GM21390 (cell line): ENCODE measurements at regions not wholly inside any gene's neighbourhood (a gene's known extent, or its start where the extent isn't known, plus 50 kb on each side); places are given as distances from the start of the nearest gene placed in this dataset.
A peak's percentile ranks its signal among the peaks of the same experiment; 100 is the strongest.
"Not testable (repeated sequence)": the region's sequence is repeated elsewhere in the genome, so short reads cannot be mapped to it uniquely, and the experiment has no call there.

ENCODE experiments used
- ATAC-seq: cut with Tn5 transposase; IDR thresholded peaks from one replicate; pipeline ENCODE4 v1.9.1; 2021; ENCODE audit not compliant: unreplicated experiment

GRCh38 chrX:22758807-22759481, 240.8 kb upstream of the DDX53 start:
- ATAC-seq, result peak; percentile 90

DNA sequence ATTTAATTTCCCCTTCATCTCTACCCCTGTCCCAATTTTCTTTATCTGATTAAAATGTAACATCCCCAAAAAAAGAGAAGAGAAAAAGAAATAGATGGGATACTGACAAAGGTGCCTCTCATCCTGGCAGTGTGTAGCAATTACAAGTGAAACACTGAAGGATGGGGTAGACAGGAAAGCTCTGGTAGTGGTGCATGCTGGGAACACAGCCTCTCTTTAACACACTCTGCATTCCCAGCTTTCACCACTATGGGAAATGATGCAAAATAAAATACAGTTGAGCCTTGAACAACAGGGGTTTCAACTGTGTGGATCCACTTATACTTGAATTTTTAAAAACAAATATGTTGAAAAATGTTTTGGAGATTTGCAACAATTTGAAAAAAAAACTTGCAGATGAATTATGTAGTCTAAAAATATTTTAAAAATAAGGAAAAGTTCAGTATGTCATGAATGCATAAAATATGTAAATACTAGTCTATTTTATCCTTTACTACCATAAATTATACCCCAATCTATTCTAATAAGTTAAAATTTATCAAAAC, 239.2 kb upstream of the DDX53 start:
- ATAC-seq, result no peak

DNA sequence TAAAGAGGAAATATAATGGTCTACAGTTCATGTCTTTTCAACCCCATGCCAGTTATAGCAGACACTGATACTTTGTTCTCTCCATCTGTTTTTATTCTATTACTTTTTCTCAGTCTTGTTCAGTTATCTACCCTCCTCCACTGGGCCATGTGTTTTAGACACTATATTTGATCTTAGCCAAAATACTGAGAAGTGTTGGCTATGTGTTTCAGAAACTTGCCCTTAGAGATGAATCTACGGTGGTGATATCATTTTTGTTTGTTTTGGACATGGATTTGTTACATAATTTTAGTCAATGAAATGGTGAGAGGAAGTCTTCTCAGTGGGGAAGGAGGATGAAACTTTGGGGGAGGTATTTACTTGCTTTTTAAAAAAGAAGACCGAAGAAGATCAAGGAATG, 211.5 kb upstream of the DDX53 start:
- no peak for ATAC-seq

DNA sequence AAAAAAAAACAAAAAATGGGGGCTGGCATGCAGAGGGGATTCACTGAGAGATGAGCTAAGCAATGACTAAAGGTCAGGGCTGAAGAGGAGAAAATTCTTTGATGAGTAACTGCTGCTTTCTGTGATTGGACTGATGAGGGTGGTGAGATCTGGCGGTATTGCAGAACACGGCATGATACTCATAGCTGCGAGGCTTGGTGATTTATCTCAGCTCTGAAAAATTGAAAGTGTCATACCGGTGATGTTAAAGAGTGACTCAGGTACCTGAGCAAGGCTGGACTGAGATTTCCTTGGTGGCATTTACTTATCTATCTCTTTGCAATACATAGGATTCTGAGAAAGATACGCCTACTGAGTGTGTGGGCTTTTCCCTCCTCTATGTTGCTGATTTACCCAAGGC, 204.1 kb upstream of the DDX53 start:
- ATAC-seq, result no peak

GRCh38 chrX:22800360-22800759, 199.4 kb upstream of the DDX53 start:
- no peak for ATAC-seq

- ATAC-seq, result no peak
Measured at GRCh38 chrX:22800806-22801205, 199.0 kb upstream of the DDX53 start.

GRCh38 chrX:22803353-22803752, 196.4 kb upstream of the DDX53 start:
- ATAC-seq, result peak; percentile 70

- no peak for ATAC-seq
Measured at GRCh38 chrX:22810876-22811275, 188.9 kb upstream of the DDX53 start.

- ATAC-seq, result no peak
Measured at GRCh38 chrX:22818061-22818460, 181.7 kb upstream of the DDX53 start.

- no peak for ATAC-seq
Measured at GRCh38 chrX:22855693-22856092, 144.1 kb upstream of the DDX53 start.

GRCh38 chrX:22859642-22860041, 140.1 kb upstream of the DDX53 start:
- ATAC-seq, result no peak

DNA sequence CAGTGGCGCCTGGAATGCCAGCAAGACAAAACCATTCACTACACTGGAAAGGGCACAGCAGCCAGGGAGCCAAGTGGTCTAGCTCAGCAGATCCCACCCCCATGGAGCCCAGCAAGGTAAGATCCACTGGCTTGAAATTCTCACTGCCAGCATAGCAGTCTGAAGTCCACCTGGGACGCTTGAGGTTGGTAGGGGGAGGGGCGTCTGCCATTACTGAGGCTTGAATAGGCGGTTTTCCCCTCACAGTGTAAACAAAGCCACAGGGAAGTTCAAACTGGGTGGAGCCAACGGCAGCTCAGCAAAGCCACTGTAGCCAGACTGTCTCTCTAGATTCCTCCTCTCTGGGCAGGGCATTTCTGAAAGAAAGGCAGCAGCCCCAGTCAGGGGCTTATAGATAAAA, 133.0 kb upstream of the DDX53 start:
- not testable (repeated sequence) for ATAC-seq

- ATAC-seq, result no peak
Measured at GRCh38 chrX:22882543-22882942, 117.2 kb upstream of the DDX53 start.

DNA sequence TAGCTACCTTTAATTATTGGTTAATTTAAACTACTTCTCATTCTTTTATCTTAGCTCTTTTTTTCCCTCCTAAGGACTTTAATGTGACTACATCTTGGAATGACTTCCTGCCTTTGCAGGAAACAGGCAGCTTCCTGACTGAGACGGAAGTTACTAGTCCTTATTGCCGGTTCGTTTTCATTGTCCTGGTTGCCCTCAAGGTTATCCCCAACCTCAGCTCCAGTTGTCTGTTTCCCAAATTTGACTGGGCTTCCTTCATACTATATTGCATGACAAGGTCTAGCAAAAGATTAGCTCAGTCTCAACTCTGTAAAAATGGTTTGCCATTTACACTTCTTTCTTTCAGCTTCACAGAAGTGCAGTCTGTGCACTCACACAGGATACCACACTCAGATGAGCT, 109.9 kb upstream of the DDX53 start:
- ATAC-seq, result no peak

DNA sequence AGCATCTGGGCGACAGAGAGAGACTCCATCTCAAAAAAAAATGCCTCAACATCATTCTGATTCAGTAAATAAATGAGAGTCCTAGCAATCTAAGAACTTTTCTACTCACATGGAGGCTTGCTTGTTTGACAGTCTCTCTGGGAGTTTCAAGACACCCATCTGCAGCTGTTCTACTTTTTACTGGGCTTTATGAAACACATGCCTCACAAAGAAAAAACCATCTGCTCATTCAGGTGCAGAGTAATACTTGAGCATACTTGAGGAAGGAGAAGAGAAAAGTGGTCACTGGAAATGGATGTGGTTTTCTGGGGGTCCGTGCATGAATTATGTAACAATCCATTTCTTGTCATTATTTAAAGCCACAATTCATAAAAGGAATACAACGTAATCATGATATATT, 87.1 kb upstream of the DDX53 start:
- ATAC-seq, result no peak

GRCh38 chrX:22922961-22923360, 76.8 kb upstream of the DDX53 start:
- no peak for ATAC-seq

- ATAC-seq, result no peak
Measured at GRCh38 chrX:22934640-22935039, 65.1 kb upstream of the DDX53 start.

GRCh38 chrX:22944945-22945344, 54.8 kb upstream of the DDX53 start:
- ATAC-seq, result no peak
